BLaER1 (cell line): ENCODE measurements at regions not wholly inside any gene's neighbourhood (a gene's known extent, or its start where the extent isn't known, plus 50 kb on each side); places are given as distances from the start of the nearest gene placed in this dataset.
A peak's percentile ranks its signal among the peaks of the same experiment; 100 is the strongest.
"Not testable (repeated sequence)": the region's sequence is repeated elsewhere in the genome, so short reads cannot be mapped to it uniquely, and the experiment has no call there.

Experiments
- H3K27ac ChIP-seq: shearing (Covaris generic); formaldehyde crosslinking; 2 replicates; pipeline ENCODE4 v1.8.1; 2022
- H3K27me3 ChIP-seq: shearing (Covaris generic); formaldehyde crosslinking; 2 replicates; pipeline ENCODE4 v1.8.1; 2022
- H3K36me3 ChIP-seq: shearing (Covaris generic); formaldehyde crosslinking; 2 replicates; pipeline ENCODE4 v1.8.1; 2022
- H3K4me1 ChIP-seq: shearing (Covaris generic); formaldehyde crosslinking; 2 replicates; pipeline ENCODE4 v1.8.1; 2022
- H3K4me2 ChIP-seq: shearing (Covaris generic); formaldehyde crosslinking; 2 replicates; pipeline ENCODE4 v1.8.1; 2022
- H3K4me3 ChIP-seq: shearing (Covaris generic); formaldehyde crosslinking; 2 replicates; pipeline ENCODE4 v1.8.1; 2022
- H3K9ac ChIP-seq: shearing (Covaris generic); formaldehyde crosslinking; 2 replicates; pipeline ENCODE4 v1.8.1; 2022
- H3K9me3 ChIP-seq: shearing (Covaris generic); formaldehyde crosslinking; 2 replicates; pipeline ENCODE4 v1.8.1; 2022
- H4K20me1 ChIP-seq: shearing (Covaris generic); formaldehyde crosslinking; 2 replicates; pipeline ENCODE4 v1.8.1; 2022
- Cebpa-rat ChIP-seq: shearing (Covaris generic); IDR thresholded peaks from 2 replicates; pipeline ENCODE4 v1.8.1; 2022

DNA sequence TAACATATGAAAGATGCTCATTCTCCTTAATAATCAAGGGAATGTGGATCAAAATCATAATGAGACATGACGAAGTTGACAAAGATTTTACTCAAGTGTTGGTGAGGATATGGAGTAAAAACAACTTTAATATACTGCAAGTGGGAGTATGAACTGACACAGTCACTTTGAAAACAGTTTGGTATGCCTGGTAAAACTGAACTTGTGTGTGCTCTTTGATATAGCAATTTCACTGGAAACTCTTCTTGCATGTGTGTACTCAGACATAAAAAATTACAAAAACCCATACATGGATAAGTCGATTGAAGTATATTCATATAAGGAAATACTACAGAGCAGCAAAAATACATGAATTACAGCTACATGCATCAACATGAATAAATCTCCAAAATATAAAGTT lies 182.5 kb downstream of the NFKBIZ start:
- no peak for TF ChIP-seq Cebpa-rat
- Histone ChIP-seq H3K9ac (no peak overlapping the region), H3K27me3 (no peaks in the 10 kb centered on the region), H3K4me2 (no peak overlapping the region), H3K27ac (no peak overlapping the region), H3K4me1 (no peaks in the 10 kb centered on the region), H4K20me1 (no peaks in the 10 kb centered on the region), H3K36me3 (no peaks in the 10 kb centered on the region), H3K4me3 (no peak overlapping the region), H3K9me3 (no peaks in the 10 kb centered on the region)

DNA sequence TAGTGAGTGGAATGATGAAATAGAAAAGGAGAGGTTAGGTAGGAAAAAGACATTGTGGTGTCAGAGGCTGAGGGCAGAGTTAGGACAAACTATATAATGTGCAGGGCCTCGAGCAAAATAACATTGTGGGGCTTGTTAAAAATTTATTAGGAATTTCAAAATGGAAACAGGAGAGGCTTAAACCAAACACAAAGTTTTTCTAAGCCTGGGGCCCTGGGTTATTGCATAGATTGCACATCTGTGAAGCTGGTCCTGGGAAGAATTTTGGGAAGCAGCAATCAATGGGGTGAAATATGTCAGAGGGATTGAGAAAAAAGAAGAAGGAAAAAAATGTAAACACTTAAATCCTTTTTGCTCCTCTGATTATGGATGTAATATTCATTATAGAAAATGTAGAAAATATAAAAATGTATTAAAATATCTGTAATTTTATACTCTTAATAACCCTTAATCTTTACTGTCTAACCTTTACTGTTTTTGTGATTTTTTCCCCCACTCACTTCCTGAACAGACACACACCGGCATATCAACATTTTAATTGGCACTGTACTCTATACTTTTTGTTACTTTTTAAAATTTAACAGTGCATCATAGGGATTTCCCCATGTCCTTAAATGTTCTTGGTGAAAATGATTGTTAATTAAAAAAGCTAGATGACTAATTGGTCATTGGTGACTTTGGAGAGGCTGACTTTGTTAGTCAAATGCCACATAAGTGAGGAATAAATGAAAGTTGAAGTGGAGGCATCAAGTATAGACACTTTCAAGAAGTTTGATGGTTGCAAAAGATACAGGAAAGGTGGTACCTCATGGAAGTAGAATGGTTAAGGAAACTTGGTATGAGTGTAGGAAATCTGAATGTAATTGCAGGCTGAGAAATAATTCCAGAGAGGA lies 183.4 kb downstream of the NFKBIZ start:
- H3K27me3 ChIP-seq: no peaks in the 10 kb centered on the region
- no peak overlapping the region for H3K9ac ChIP-seq
- no peaks in the 10 kb centered on the region for H3K4me1 ChIP-seq
- no peak overlapping the region for H3K27ac ChIP-seq
- H3K9me3 ChIP-seq: no peaks in the 10 kb centered on the region
- H3K36me3 ChIP-seq: no peaks in the 10 kb centered on the region
- TF ChIP-seq Cebpa-rat: no peak
- H4K20me1 ChIP-seq: no peaks in the 10 kb centered on the region
- H3K4me2 ChIP-seq: no peak overlapping the region
- no peak overlapping the region for H3K4me3 ChIP-seq

DNA sequence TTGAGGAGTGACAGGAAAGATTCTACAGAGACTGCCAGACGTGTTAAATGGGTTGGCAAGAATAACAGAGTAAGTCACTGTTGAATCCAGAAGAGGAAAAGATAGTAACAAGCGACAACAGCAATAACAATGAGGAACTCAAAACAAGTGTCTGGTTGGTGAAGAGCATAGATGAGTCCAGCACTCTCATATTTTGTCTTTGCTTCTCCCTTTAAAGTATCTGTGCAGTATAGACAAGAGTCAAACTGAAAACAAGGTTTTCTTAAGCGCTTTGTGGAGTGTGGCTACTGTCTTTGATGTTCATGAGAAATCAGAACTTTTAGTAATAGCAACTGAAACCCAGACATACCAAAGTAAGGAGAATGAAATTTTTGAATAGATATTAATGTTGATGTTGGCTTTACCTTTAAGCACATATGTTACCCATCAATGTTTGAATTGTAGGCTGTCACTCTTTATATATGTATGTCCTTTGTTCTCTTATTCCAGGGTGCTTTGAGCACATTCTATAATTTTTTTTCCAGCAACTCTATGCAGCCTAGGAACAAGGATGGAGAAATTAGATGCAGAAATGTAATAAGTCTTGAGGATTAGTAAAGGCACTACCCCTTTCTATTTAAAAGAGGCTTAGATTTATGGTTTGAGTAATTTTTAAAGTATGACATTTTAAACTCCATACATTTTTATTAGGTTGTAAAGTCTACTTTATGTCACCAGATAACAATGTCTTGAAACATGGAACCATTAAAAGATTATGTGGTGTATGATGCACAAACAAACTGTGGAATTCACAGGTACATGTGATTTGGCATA lies 185.5 kb downstream of the NFKBIZ start:
- H3K9ac ChIP-seq: no peak overlapping the region
- no peak overlapping the region for H3K4me2 ChIP-seq
- no peaks in the 10 kb centered on the region for H4K20me1 ChIP-seq
- no peak overlapping the region for H3K27ac ChIP-seq
- no peaks in the 10 kb centered on the region for H3K27me3 ChIP-seq
- peaks cover 10% of the 10 kb centered on the region; the same call in 1 of the 2 replicates for H3K4me1 ChIP-seq
- TF ChIP-seq Cebpa-rat: no peak
- H3K4me3 ChIP-seq: no peak overlapping the region
- H3K9me3 ChIP-seq: peaks cover 6% of the 10 kb centered on the region
- H3K36me3 ChIP-seq: no peaks in the 10 kb centered on the region

DNA sequence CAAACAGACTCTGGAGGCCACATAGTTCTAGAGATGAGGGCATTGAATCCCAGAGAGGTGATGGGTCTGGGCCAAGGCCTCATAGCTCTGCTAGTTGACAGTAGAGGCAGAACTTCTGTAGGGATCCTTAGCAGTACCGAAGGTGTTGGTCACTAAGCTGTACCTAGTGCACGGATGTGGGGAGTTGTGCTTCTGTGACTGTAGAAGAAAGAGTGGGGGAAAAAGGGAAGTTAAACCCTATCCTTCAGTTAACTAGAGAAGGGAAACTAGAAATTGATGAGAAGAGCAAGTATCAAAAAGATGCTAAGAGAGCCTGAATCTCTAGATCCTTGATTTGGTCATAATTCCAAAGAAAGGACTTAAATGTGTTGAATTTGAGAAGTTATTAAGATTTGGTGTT lies 186.7 kb downstream of the NFKBIZ start:
- Histone ChIP-seq H3K36me3 (no peaks in the 10 kb centered on the region), H4K20me1 (no peaks in the 10 kb centered on the region), H3K9ac (no peak overlapping the region), H3K9me3 (peaks cover 14% of the 10 kb centered on the region), H3K27ac (no peak overlapping the region), H3K4me1 (peaks cover 10% of the 10 kb centered on the region; the same call in 1 of the 2 replicates), H3K27me3 (no peaks in the 10 kb centered on the region), H3K4me3 (no peak overlapping the region), H3K4me2 (no peak overlapping the region)
- TF ChIP-seq Cebpa-rat: no peak

DNA sequence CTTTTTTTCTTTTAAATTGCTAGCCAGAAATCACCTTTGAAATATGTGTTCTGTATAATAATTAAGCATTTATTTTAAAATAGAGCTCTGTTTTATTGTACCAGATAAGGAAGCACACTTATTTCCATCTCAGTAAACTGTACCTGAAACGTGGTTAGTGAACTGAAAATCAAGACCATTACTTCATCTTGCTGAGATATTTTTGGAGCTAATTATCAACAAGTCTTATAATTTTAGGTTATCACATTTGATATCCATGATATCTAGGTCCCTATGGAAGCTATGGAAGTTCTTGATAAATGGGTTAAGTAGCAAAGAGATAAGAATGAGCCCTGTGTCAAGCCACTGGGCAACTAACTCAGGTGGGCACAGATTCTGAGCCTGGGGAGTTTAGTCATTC lies 187.2 kb downstream of the NFKBIZ start:
- no peaks in the 10 kb centered on the region for H4K20me1 ChIP-seq
- H3K36me3 ChIP-seq: no peaks in the 10 kb centered on the region
- H3K4me1 ChIP-seq: peaks cover 10% of the 10 kb centered on the region; the same call in 1 of the 2 replicates
- no peak overlapping the region for H3K4me3 ChIP-seq
- no peak overlapping the region for H3K27ac ChIP-seq
- TF ChIP-seq Cebpa-rat: no peak
- no peak overlapping the region for H3K4me2 ChIP-seq
- peaks cover 14% of the 10 kb centered on the region for H3K9me3 ChIP-seq
- H3K9ac ChIP-seq: no peak overlapping the region
- H3K27me3 ChIP-seq: no peaks in the 10 kb centered on the region

DNA sequence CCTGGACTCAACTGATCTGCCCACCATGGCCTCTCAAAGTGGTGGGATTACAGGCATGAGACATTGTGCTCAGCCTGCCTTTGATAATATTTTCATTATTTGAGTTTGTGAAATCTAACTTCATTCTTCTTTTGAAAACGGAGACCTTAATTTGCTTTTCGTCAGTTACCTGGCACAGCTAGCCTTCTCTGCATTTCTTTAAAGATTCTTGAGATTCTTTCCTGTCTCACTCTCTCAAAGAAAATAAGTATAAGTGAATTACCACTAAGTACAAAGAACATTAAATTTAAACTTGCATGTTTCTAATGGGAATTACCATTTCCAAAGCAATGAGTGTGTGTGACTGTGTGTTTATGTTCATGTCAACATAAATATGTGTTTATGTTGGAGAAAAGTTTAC lies 187.9 kb downstream of the NFKBIZ start:
- H3K9me3 ChIP-seq: peaks cover 14% of the 10 kb centered on the region
- H3K9ac ChIP-seq: no peak overlapping the region
- no peak overlapping the region for H3K4me2 ChIP-seq
- H3K36me3 ChIP-seq: no peaks in the 10 kb centered on the region
- TF ChIP-seq Cebpa-rat: no peak
- peaks cover 10% of the 10 kb centered on the region; the same call in 1 of the 2 replicates for H3K4me1 ChIP-seq
- no peaks in the 10 kb centered on the region for H3K27me3 ChIP-seq
- H3K4me3 ChIP-seq: no peak overlapping the region
- H4K20me1 ChIP-seq: no peaks in the 10 kb centered on the region
- no peak overlapping the region for H3K27ac ChIP-seq

DNA sequence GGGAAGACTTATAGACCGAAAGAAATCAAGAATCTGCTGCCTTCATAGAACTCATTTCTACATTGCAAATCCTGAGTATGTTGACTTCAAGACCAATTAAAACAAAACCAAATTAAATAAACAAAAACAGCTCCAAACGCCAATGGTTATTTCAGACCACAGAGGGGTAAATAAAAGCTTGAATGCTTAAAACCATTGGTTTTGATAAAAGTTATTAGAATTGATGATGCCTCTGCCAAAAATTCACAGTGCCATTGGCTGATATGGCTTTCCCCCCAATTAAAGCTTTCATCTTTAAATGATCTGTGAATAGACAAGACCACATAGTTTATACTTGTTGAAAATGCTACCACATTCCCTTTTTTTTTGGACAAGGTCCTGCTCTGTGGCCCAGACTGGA lies 188.5 kb downstream of the NFKBIZ start:
- peaks cover 10% of the 10 kb centered on the region; the same call in 1 of the 2 replicates for H3K4me1 ChIP-seq
- no peaks in the 10 kb centered on the region for H4K20me1 ChIP-seq
- peaks cover 14% of the 10 kb centered on the region for H3K9me3 ChIP-seq
- TF ChIP-seq Cebpa-rat: no peak
- no peak overlapping the region for H3K27ac ChIP-seq
- H3K9ac ChIP-seq: no peak overlapping the region
- H3K4me2 ChIP-seq: no peak overlapping the region
- no peaks in the 10 kb centered on the region for H3K36me3 ChIP-seq
- no peak overlapping the region for H3K4me3 ChIP-seq
- H3K27me3 ChIP-seq: no peaks in the 10 kb centered on the region

DNA sequence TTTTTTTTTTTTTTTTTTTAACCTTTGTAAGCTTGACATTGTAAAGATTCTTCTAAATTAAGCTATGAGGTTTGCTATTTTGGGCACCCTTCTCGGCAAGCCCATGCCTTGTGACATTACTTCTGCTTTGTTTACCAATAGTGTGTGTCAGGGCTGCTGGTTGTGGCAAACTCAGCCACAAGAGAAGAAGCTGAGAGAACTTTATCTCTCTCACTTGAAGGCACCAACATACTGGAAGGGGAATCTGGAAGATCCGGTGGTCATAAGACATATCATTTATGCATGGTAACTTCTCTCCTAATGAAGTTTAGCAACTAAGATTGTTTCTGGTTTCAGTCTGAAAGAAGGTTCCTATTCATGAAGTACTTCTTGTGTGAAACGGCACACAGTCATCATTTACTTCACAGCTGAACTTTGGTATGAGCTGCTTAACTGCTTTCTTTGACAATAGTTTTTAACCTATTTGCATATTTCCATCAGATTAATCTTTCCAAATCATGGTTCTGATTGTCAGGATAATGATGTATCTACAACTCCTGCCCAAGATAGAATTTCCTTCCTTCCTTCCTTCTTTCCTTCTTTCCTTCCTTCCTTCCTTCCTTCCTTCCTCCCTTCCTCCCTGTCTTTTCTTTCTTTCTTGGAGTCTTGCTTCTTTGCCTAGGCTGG lies 189.3 kb downstream of the NFKBIZ start:
- Histone ChIP-seq H3K27ac (no peak overlapping the region), H3K4me1 (peaks cover 10% of the 10 kb centered on the region; the same call in 1 of the 2 replicates), H3K27me3 (no peaks in the 10 kb centered on the region), H4K20me1 (no peaks in the 10 kb centered on the region), H3K4me3 (no peak overlapping the region), H3K9me3 (peaks cover 14% of the 10 kb centered on the region), H3K9ac (no peak overlapping the region), H3K36me3 (no peaks in the 10 kb centered on the region), H3K4me2 (0 out of 2 replicates have a peak overlapping the region, but pooled peaks have one; percentile 0)
- no peak for TF ChIP-seq Cebpa-rat

DNA sequence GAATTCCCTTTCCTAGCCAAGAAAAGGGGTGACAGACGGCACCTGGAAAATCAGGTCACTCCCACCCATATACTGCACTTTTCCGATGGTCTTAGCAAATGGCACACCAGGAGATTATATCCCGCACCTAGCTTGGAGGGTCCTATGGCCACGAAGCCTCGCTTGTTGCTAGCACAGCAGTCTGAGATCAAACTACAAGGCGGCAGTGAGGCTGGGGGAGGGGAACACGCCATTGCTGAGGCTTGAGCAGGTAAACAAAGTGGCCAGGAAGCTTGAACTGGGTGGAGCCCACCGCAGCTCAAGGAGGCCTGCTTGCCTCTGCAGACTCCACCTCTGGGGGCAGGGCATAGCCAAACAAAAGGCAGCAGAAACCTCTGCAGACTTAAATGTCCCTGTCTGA lies 190.8 kb downstream of the NFKBIZ start:
- H4K20me1 ChIP-seq, H3K4me3 ChIP-seq, H3K4me1 ChIP-seq, H3K27me3 ChIP-seq, H3K36me3 ChIP-seq, H3K27ac ChIP-seq, H3K4me2 ChIP-seq, H3K9ac ChIP-seq: not testable (repeated sequence)
- H3K9me3 ChIP-seq: peaks cover 14% of the 10 kb centered on the region
